GM23248 (cell line): ENCODE measurements at regions not wholly inside any gene's neighbourhood (a gene's known extent, or its start where the extent isn't known, plus 50 kb on each side); places are given as distances from the start of the nearest gene placed in this dataset.

Source experiments
- EZH2 ChIP-seq: fragments of 200-600 bp; sonication (generic); IDR thresholded peaks from 2 replicates; pipeline ENCODE4 v1.6.1; 2018; ENCODE audit warnings: antibody characterized with exemption, mild to moderate bottlenecking; ENCODE audit not compliant: insufficient read depth, poor library complexity, severe bottlenecking
- EZH2phosphoT487 ChIP-seq: fragments of 200-600 bp; sonication (generic); IDR thresholded peaks from 2 replicates; pipeline ENCODE4 v1.6.1; 2018; ENCODE audit warnings: antibody characterized with exemption, moderate library complexity, mild to moderate bottlenecking, low read depth; ENCODE audit not compliant: insufficient read depth

DNA sequence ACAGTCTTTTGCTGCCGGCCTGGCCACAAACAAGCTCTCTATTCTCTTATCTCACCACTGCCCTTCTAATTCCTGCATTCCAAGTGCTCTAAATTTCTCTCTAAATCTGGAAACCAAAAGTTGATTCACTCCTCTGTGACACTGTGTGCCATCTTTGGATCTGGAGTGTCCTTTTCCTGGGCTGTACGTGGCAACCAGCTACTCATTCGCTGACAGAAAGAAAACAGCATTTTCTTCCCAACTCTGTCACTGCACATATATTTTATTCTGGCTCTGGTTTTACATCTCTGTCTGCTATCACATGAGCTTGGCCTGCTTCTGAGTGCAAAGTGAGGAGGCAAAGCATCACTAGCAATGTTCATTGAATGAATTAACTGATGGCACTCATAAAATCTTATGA lies 397.2 kb upstream of the MAP3K7 start:
- TF ChIP-seq EZH2: no peak
- no peak for TF ChIP-seq EZH2phosphoT487
